OCI-LY7 (cell line): ENCODE measurements at regions not wholly inside any gene's neighbourhood (a gene's known extent, or its start where the extent isn't known, plus 50 kb on each side); places are given as distances from the start of the nearest gene placed in this dataset.

Experiments used
- EZH2phosphoT487 ChIP-seq: fragments of 200-600 bp; sonication (generic); IDR thresholded peaks from 2 replicates; pipeline ENCODE4 v1.6.1; 2018; ENCODE audit warnings: low read depth, borderline replicate concordance, mild to moderate bottlenecking, mixed run types, antibody characterized with exemption, low read length, moderate library complexity, mixed read lengths
- TF ChIP-seq, protein P1 (sequence below): fragments of 200-600 bp; sonication (generic); conservative IDR thresholded peaks from 2 replicates; pipeline ENCODE4 v1.5.1; 2014; ENCODE audit warnings: mild to moderate bottlenecking, antibody characterized with exemption, low read length, moderate library complexity, mixed read lengths

DNA sequence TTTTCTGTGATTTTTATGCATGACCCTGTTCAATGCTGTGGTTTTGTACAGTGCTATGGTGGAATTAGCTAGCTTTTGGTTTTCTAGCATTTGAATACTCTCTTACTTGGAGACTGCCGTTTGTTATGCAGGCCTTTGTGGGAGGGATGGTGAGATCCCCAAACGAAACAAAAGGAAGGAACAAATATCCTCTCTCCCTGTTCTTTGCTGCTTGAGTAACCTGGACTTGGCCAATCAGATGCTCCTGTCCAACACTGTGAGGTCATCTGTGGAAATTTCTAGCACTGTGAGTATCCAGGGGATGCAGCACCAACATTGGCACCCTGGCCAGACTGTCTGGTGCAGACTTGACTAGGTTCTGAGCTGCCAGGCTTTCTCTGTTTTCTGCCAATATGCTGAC lies 314.4 kb downstream of the ANKRD30A start:
- TF ChIP-seq, protein P1, sequence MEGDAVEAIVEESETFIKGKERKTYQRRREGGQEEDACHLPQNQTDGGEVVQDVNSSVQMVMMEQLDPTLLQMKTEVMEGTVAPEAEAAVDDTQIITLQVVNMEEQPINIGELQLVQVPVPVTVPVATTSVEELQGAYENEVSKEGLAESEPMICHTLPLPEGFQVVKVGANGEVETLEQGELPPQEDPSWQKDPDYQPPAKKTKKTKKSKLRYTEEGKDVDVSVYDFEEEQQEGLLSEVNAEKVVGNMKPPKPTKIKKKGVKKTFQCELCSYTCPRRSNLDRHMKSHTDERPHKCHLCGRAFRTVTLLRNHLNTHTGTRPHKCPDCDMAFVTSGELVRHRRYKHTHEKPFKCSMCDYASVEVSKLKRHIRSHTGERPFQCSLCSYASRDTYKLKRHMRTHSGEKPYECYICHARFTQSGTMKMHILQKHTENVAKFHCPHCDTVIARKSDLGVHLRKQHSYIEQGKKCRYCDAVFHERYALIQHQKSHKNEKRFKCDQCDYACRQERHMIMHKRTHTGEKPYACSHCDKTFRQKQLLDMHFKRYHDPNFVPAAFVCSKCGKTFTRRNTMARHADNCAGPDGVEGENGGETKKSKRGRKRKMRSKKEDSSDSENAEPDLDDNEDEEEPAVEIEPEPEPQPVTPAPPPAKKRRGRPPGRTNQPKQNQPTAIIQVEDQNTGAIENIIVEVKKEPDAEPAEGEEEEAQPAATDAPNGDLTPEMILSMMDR = no peak
- TF ChIP-seq EZH2phosphoT487 = no peak
